Peyer's patch (tissue), 4 donors: ENCODE measurements at regions not wholly inside any gene's neighbourhood (a gene's known extent, or its start where the extent isn't known, plus 50 kb on each side); places are given as distances from the start of the nearest gene placed in this dataset.
"Not testable (repeated sequence)": the region's sequence is repeated elsewhere in the genome, so short reads cannot be mapped to it uniquely, and the experiment has no call there.

Experiments used
- CTCF ChIP-seq, 6 experiments: fragments of 450-650 bp in 4 of 6; fragments of 200-600 bp in 2 of 6; sonication (generic) in 1 of 6; IDR thresholded peaks; one replicate each; pipeline ENCODE4 v1.5.1; 2017 to 2019; ENCODE audit warnings: antibody characterized with exemption in 6 of 6, mild to moderate bottlenecking in 3 of 6, moderate library complexity in 1 of 6
- POLR2A ChIP-seq, 2 donors: fragments of 450-650 bp; IDR thresholded peaks; one replicate each; pipeline ENCODE4 v1.5.1; 2017; ENCODE audit warnings: antibody characterized with exemption in 2 of 2, mild to moderate bottlenecking in 2 of 2, moderate library complexity in 2 of 2

GRCh38 chr3:161943801-161944345 is 447.3 kb downstream of the OTOL1 start:
- TF ChIP-seq CTCF, POLR2A (IDR thresholded peaks at IDR 0.05): not testable (repeated sequence)
